Neural cell (in vitro differentiated cells): ENCODE measurements at regions not wholly inside any gene's neighbourhood (a gene's known extent, or its start where the extent isn't known, plus 50 kb on each side); places are given as distances from the start of the nearest gene placed in this dataset.

Source experiments
- H2AFZ ChIP-seq: fragments of 200-600, 300-800 bp; sonication (generic), shearing (Covaris generic); 2 replicates; pipeline ENCODE4 v1.6.0; 2014; ENCODE audit warnings: low read depth, mild to moderate bottlenecking, antibody characterized with exemption, low read length, moderate library complexity
- H3F3A ChIP-seq: fragments of 200-600 bp; shearing (Covaris generic); 2 replicates; pipeline ENCODE4 v1.6.1; 2016; ENCODE audit warnings: mild to moderate bottlenecking, moderate library complexity, mixed read lengths, antibody characterized with exemption, low read length; ENCODE audit not compliant: insufficient read depth, poor library complexity, severe bottlenecking
- H3K27ac ChIP-seq: fragments of 200-600, 300-800 bp; sonication (generic), shearing (Covaris generic); 2 replicates; pipeline ENCODE4 v1.5.1; 2014; ENCODE audit warnings: mild to moderate bottlenecking, low read length, moderate library complexity
- H3K27me3 ChIP-seq: fragments of 300-800, 200-600 bp; sonication (generic), shearing (Covaris generic); 2 replicates; pipeline ENCODE4 v1.6.0; 2014; ENCODE audit warnings: mild to moderate bottlenecking, low read depth, low read length, moderate library complexity; ENCODE audit not compliant: insufficient read depth
- H3K36me3 ChIP-seq: fragments of 300-800, 200-600 bp; sonication (generic), shearing (Covaris generic); 2 replicates; pipeline ENCODE4 v1.5.1; 2014; ENCODE audit warnings: mild to moderate bottlenecking, antibody characterized with exemption, low read length, moderate library complexity; ENCODE audit not compliant: insufficient read depth
- H3K4me2 ChIP-seq: fragments of 300-800, 200-600 bp; sonication (generic), shearing (Covaris generic); 2 replicates; pipeline ENCODE4 v1.6.0; 2014; ENCODE audit warnings: mild to moderate bottlenecking, low read length
- H3K4me3 ChIP-seq: fragments of 300-800, 200-600 bp; sonication (generic), shearing (Covaris generic); 2 replicates; pipeline ENCODE4 v1.5.1; 2014; ENCODE audit warnings: mild to moderate bottlenecking, low read length, moderate library complexity
- H3K79me2 ChIP-seq: fragments of 200-600 bp; shearing (Covaris generic); replicated peaks from 2 replicates; pipeline ENCODE4 v1.6.0; 2014; ENCODE audit warnings: mild to moderate bottlenecking, low read length, moderate library complexity; ENCODE audit not compliant: insufficient read depth
- H3K9ac ChIP-seq: fragments of 300-800, 200-600 bp; sonication (generic), shearing (Covaris generic); 2 replicates; pipeline ENCODE4 v1.6.1; 2016; ENCODE audit warnings: mild to moderate bottlenecking, low read length, mixed read lengths
- H3K9me2 ChIP-seq: fragments of 200-600 bp; shearing (Covaris generic); 2 replicates; pipeline ENCODE4 v1.6.1; 2016; ENCODE audit warnings: mild to moderate bottlenecking, low read length, mixed read lengths; ENCODE audit not compliant: insufficient read depth
- H3K9me3 ChIP-seq: fragments of 200-600, 300-800 bp; sonication (generic), shearing (Covaris generic); 2 replicates; pipeline ENCODE4 v1.6.1; 2016; ENCODE audit warnings: mild to moderate bottlenecking, mixed run types, low read length, moderate library complexity, mixed read lengths
- H4K20me1 ChIP-seq: fragments of 200-600 bp; shearing (Covaris generic); 2 replicates; pipeline ENCODE4 v1.6.1; 2016; ENCODE audit warnings: mild to moderate bottlenecking, mixed run types; ENCODE audit not compliant: insufficient read depth
- EP300 ChIP-seq: fragments of 450-650 bp; conservative IDR thresholded peaks from 2 replicates; pipeline ENCODE4 v1.6.1; 2014; ENCODE audit warnings: antibody characterized with exemption, mild to moderate bottlenecking, moderate library complexity; ENCODE audit not compliant: poor library complexity, severe bottlenecking
- EZH2 ChIP-seq: fragments of 200-600, 300-800 bp; shearing (Covaris generic), sonication (generic); IDR thresholded peaks from 2 replicates; pipeline ENCODE4 v1.6.1; 2014; ENCODE audit warnings: antibody characterized with exemption, low read length, borderline replicate concordance, mild to moderate bottlenecking; ENCODE audit not compliant: insufficient read depth, poor library complexity, severe bottlenecking
- MXI1 ChIP-seq: fragments of 450-650 bp; conservative IDR thresholded peaks from 2 replicates; pipeline ENCODE4 v1.6.1; 2014; ENCODE audit warnings: antibody characterized with exemption, mild to moderate bottlenecking; ENCODE audit not compliant: poor library complexity, severe bottlenecking
- POLR2AphosphoS5 ChIP-seq: IDR thresholded peaks from 2 replicates; pipeline ENCODE4 v1.6.1; 2012
- RAD21 ChIP-seq: fragments of 450-650 bp; conservative IDR thresholded peaks from 2 replicates; pipeline ENCODE4 v1.6.1; 2014; ENCODE audit warnings: antibody characterized with exemption, mild to moderate bottlenecking, moderate library complexity
- REST ChIP-seq: IDR thresholded peaks from 2 replicates; pipeline ENCODE4 v1.6.1; 2012; ENCODE audit warnings: borderline replicate concordance
- SMC3 ChIP-seq: fragments of 450-650 bp; conservative IDR thresholded peaks from 2 replicates; pipeline ENCODE4 v1.6.1; 2014; ENCODE audit warnings: antibody characterized with exemption, mild to moderate bottlenecking, moderate library complexity; ENCODE audit not compliant: poor library complexity
- TAF1 ChIP-seq: IDR thresholded peaks from 2 replicates; pipeline ENCODE4 v1.6.1; 2012; ENCODE audit warnings: low read depth
- TF ChIP-seq, protein P1 (sequence below): fragments of 450-650 bp; IDR thresholded peaks from 2 replicates; pipeline ENCODE4 v1.5.1; 2014; ENCODE audit warnings: antibody characterized with exemption, mild to moderate bottlenecking, moderate library complexity; ENCODE audit not compliant: poor library complexity, severe bottlenecking

- TF ChIP-seq, protein P1, sequence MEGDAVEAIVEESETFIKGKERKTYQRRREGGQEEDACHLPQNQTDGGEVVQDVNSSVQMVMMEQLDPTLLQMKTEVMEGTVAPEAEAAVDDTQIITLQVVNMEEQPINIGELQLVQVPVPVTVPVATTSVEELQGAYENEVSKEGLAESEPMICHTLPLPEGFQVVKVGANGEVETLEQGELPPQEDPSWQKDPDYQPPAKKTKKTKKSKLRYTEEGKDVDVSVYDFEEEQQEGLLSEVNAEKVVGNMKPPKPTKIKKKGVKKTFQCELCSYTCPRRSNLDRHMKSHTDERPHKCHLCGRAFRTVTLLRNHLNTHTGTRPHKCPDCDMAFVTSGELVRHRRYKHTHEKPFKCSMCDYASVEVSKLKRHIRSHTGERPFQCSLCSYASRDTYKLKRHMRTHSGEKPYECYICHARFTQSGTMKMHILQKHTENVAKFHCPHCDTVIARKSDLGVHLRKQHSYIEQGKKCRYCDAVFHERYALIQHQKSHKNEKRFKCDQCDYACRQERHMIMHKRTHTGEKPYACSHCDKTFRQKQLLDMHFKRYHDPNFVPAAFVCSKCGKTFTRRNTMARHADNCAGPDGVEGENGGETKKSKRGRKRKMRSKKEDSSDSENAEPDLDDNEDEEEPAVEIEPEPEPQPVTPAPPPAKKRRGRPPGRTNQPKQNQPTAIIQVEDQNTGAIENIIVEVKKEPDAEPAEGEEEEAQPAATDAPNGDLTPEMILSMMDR = no peak
- no peak for TF ChIP-seq TAF1
- Histone ChIP-seq H3F3A (no peaks in the 10 kb centered on the region), H3K79me2 (no peaks in the 10 kb centered on the region), H3K4me2 (no peak overlapping the region), H3K36me3 (no peaks in the 10 kb centered on the region), H3K9me3 (no peaks in the 10 kb centered on the region), H3K4me3 (no peak overlapping the region), H2AFZ (no peak overlapping the region), H3K27ac (no peak overlapping the region), H3K9me2 (no peaks in the 10 kb centered on the region), H3K27me3 (no peaks in the 10 kb centered on the region), H3K9ac (no peak overlapping the region), H4K20me1 (no peaks in the 10 kb centered on the region)
These were observed 1625.6 kb upstream of the C9orf72 start for GRCh38 chr9:29198861-29199260.

- Histone ChIP-seq H3K9me2 (no peaks in the 10 kb centered on the region), H4K20me1 (no peaks in the 10 kb centered on the region), H3K79me2 (no peaks in the 10 kb centered on the region), H2AFZ (no peak overlapping the region), H3K9ac (no peak overlapping the region), H3K36me3 (no peaks in the 10 kb centered on the region), H3K27ac (no peak overlapping the region), H3F3A (no peaks in the 10 kb centered on the region), H3K9me3 (no peaks in the 10 kb centered on the region), H3K4me2 (no peak overlapping the region), H3K27me3 (no peaks in the 10 kb centered on the region), H3K4me3 (no peak overlapping the region)
- TF ChIP-seq TAF1 (no peak), REST (no peak), EZH2 (no peak), RAD21 (no peak), SMC3 (no peak), POLR2AphosphoS5 (no peak), MXI1 (no peak), EP300 (no peak)
- TF ChIP-seq, protein P1 = no peak
These were observed 1626.7 kb upstream of the C9orf72 start for GRCh38 chr9:29199975-29200374.
